Medulla oblongata (tissue), 1 donor: ENCODE measurements at regions not wholly inside any gene's neighbourhood (a gene's known extent, or its start where the extent isn't known, plus 50 kb on each side); places are given as distances from the start of the nearest gene placed in this dataset.

Source experiments
- DNase-seq: peaks from one replicate; pipeline ENCODE4 v3.0.0-alpha.2; 2015; ENCODE audit errors: extremely low spot score

DNA sequence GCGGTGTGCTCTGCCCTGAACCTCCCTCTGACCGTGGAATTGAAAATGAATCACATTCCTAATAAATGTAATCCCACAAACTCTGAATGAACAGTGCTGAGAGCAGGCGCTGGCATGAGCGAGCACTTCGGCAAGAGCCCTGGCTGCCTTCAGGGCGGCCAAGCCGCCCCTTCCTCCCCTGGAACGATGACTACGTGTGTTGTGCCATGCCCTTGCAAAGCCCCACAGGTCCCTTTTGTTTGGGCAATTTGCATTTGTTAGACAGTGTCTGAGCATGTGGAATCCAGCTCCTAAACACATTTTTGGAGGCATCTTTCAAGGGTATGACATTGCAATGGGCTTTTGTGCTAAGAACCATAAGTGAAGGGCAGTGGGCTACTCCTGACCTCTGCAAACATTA is 95.6 kb upstream of the MKI67 start:
- DNase-seq: no peak

DNA sequence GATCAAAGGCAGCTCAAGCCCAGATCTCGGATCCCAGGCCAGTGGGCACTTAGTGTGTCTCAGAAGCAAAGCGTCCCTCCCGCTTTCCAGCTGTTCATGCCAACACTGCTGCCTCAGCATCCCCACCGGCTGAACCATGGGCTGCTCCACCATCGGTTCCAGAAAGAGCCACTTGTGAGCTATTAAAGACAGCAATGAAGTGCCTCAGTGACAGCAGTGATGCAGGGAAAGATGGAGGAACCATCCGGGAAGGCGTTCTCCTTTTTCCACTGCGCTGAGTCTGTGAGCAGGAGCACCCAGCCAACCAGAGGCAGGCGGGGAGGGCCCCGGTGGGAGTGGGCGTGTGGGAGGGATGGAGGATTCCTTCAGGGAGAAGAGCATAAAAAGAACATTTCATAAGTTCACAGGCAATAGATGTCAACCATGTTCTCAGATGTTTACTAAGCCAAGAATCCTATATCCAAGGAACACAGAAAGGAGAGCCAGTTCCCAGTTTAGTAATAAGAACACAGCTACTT is 96.2 kb upstream of the MKI67 start:
- no peak for DNase-seq

DNA sequence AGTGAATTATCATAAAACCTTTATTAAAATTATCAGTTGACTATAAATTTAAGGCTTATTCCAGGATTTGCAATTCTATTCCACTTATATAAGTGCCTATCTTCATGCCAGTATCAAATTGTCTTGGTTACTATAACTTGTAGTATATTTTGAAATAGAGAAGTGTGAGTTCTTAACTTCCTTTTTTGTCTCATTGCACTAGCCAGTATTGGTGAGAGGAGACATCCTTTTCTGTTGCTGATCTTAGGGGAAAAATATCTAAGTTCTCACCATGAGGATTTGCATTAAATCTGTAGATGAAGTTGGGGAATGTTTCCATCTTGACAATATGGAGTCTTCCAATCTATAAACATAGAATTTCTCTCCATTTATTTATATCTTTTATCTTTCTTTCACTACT is 104.2 kb upstream of the MKI67 start:
- no peak for DNase-seq

DNA sequence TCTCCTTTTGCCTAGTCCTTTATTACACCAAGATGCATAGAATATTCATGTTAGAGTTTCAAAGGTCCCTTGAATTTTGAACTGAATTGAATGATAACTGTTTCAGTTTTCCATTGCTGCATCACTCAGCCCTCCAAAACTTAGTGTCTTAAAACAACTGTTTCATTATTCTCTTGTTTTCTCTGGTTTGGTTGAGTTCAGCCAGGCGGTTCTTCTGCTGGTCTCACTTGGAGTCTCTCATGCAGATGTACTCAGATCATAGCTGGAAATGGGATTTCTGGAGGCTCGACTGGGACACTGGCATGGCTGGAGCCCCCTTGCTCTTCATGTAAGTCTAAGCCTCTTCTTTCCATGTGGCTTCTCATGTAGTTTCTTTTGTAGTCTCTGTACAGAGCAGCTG is 107.2 kb upstream of the MKI67 start:
- DNase-seq: no peak

DNA sequence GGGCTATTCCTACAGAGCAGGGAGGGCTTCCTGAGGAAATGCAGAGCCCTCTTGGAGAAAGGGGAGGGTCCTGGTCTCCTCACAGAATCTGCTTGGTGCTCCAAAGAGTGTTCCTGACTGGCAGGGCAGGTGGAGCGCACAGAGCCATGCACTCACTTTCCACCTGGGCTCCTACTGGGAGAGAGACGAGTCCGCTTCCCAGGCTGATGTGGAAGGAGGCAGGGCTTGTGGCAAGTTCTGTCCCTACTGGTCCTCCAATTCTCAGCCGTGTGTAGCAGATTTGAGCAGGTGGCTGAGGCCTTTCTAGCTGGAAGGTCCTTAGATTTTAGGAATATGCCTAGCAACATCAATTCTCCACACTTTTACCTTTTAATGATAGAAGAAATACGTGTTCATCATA is 111.5 kb upstream of the MKI67 start:
- no peak for DNase-seq

DNA sequence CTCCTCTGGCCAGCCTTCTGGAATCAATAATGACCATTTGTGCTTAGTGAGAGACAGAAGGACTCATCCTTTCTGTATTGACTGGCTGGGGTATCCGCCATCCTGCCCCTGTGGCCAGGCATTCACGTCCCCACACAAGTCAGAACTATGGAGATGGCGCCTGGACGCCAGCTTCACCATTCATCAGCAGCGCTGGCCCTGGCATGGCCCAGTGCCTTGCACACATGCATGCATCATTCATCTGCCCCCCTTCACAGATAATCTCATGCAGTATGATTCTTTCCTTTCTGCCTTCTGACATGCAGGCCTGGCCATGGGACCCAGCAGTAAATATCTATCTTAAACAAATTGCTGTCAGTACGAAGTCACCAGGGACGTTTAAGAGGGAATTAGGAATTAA is 114.8 kb upstream of the MKI67 start:
- no peak for DNase-seq

DNA sequence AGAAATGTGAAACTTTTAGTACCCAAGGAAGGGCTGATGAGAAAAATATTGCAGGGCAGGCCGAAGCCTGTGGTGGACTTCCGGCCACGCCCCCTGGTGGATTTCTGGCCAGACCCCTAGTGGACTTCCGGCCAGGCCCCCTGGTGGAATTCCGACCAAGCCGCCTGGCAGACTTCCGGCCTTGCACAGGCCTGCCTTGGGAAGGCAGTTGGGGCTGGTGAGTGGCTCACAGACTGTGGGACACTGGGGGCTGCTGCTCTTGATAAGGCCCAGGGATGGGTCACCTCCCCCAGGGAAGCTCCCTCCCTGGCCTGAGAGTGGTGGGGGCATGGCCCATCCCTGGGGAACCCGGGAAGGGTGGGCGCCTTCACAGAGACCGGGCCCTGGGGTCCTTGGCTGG is 116.4 kb upstream of the MKI67 start:
- no peak for DNase-seq

DNA sequence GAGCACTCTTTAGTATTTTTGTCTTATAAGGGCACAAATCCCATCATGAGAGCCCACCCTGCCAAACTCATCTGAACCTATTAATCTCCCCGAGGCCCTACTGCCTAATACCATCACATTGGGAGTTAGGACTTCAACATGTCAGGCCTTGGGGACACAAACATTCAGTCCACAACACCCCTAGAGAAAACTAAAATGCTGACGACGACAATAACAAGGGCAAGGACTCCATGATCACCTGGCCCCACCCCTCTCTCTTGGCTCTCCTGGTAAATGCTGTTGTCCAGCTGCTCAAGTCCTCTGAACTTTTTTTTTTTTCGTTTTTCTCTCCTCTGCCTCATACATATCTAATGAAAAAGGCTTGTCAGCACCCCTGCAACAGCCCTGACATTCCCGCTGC is 118.8 kb upstream of the MKI67 start:
- no peak for DNase-seq

DNA sequence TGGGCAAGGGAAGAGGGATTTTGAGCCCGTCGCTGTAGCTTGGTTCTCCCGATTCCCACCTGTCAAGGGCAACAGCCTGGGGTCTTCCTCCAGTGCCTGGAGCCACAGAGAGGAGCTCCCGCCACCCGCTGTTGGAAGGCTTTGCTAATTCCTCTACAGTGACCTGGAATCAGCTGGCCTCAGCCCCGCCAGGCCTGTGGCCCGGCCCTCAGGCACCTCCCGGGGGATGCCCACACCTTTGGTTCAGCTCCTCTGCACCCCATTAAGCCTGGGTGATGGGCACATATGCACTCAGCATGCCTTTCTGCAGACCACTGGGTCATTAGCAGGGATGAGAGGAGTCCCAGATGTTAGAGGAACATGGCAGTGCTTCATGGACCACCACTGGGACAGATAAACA is 121.4 kb upstream of the MKI67 start:
- no peak for DNase-seq

DNA sequence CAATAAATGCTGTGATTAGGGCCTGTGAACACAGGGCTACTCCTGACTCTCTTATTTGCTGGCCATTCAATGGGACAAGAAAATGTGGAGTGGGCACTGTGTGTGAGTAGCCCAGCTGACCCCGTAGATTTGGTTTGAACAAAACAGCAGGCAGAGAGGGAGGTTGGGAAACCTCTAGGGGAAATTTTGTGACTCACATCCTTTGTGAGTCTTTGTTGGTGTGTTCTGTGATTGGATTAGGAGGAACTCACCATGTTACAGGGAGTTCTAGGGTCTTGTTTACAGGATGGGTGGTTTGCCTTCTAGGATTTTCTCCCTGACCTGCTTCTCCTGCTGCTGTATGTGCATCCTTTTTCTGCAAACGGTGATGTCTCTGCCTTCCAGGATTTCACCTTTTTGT is 128.3 kb upstream of the MKI67 start:
- no peak for DNase-seq

DNA sequence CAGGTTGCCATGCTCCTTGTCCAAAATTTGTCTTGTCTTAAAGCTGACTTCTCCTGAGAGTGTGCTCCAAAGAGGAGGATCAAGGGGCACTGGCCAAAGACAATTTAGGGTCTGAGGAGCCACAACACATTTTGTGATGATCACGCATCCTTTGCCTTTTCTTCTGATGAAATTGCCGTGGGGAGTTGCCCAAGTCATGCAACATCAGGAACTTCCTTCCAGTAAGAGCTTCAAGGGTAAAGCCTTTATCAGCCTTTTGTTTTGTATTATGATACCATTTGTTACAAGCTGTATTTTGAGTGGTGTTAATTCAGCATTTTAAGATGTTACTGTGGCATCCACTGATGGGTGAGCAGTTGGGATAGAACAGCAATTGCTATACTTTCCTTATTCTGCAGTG is 131.2 kb upstream of the MKI67 start:
- no peak for DNase-seq

DNA sequence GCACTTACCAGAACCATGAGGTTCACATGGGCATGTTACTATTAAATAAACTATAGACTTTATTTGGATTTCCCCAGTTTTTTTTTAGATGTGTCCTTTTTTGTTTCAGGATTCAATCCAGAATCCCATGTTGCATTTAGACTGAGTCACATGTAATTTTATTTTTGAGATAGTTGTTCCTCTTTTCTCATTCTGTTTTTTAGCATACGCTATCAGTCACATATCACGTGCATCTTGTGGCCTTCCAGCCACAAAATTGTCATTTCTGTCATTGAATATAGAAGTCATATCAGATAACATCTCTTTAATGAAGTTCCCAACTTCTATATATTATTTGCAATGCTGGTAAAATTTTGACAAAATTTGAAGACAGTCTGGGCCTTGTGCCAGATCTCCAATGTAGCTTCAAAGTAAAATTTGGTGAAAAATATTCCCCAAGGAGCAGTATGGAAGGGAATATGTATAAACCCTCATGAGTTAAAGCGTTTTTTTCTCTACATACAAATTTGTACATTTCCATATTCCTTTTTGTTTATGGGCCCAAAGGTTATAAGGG is 132.3 kb upstream of the MKI67 start:
- no peak for DNase-seq

DNA sequence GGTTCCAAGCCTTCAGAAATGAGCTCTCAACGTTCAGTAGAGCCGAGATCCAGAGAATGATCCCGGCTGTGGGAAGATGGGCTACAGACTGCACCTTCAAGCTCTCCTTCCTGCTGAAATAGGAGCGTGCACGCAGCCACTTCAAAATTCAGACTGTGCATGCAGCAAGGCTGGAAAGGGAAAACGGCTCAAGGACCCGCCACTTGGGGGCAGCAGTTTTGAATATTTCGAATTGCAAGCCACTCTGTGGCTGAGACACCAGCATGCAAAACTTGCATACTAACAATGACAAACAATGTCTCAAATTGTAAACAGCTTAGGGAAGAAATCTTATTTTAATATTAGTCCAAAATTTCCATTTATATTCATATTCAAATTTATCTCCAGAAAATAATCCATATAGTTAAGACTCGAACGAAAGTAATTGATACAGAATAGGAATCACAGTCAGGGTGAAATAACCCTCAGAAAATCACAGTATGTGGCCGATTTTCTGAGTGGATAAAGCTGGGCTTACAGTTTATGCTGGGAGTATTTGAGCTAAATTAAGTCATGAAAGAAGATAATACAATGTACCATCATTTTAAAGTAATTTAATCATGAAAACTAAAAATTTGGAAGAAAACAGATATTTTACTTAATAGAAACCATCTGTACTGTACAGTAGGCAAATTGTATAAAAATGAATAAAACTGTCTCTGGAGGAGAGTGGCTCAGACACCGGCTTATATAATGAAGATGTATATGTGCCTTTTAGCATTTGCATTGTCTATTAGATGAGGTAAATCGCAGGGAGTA is 137.9 kb upstream of the MKI67 start:
- DNase-seq: peak; percentile 72

DNA sequence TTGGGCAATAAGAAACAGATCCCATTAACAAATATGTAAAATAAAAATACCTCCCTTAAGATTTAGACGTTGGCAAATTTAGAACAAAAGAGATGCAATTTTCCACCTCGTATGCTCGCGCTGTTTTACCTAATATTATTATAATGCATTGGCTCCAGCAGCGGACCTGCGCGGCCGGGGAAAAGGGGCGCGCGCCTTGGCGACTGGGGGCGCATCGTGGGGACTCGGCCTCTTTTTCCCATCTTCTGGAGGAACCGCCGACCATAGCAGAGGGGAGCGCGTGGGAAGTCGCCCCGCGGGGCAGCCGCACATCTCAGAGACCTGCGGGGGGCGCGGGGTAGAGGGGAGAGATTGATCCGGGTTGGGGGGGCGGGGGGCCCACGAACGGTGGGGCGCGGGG is 139.4 kb upstream of the MKI67 start:
- no peak for DNase-seq

DNA sequence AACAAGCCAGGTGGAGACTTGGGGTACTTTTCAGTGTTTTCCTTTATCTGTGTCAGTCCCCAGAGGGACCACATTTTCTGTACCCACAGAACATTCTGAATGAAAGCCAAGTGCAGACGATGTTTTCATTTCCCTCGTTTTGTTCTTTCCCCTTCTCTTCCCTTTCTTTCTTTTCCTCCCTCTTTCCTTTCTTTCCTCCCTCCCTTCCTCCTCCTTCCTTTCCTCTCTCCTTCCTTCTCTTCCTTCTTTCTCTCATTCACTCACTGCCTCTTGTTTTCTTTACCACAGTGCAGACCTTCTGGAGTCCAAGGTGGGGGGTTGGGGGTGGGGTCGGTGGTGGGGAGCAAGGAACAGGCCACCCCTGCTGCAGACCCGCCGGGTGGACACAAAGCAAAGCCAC is 141.4 kb upstream of the MKI67 start:
- no peak for DNase-seq

DNA sequence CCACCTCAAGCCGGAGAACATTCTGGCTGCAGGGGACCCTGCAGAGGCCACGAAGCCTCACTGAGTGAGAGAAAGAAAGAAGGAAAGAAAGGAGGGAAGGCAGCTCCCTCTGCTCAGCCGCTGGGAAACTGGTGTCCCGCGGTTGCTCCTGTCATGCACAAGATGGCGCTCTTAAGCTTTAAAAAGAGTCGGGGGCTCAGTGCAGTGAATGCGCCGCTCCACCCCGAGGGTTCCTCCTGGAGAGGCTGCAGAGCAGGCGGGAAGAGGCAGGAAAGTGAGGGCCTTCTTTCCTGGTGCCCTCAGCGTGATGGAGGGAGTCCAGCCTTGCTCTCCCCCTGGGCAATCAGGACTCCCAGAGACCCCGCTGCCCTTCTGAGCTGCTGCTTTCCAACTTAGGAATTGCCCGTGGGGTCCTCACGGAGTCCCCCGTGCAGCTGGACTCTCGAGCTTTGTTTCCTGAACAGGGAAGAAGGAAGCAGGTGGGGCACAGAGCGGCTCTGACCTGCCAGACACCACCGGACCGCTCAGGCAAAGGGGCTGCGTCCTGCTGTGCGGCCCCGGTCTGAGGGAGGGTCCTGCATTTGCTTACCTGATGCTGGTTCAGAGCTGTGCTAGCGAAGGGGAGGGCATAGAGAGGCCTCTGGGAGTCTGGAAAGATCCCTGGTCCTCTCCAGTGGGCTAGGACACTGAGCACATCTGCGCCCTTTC is 141.9 kb upstream of the MKI67 start:
- DNase-seq: peak; percentile 51

DNA sequence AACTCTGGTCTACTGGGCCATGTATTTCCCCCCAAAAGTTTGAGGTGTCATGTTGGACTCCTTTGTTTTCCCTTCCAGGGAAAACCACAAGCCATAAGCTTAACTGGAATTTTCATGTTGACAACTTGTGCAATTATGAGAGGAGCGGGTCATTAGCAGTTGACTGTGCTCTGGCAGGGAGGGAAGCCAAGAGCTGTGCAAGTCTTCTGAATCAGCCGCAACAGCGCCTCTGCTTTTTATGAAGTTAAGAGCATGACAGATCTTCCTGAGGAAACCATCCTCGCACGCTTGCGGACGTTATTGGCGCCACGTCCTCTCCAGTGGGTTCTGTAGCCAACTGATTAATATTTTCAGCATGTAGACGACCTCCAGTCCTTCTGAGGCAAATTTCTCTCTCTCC is 148.7 kb upstream of the MKI67 start:
- DNase-seq: peak; percentile 20

DNA sequence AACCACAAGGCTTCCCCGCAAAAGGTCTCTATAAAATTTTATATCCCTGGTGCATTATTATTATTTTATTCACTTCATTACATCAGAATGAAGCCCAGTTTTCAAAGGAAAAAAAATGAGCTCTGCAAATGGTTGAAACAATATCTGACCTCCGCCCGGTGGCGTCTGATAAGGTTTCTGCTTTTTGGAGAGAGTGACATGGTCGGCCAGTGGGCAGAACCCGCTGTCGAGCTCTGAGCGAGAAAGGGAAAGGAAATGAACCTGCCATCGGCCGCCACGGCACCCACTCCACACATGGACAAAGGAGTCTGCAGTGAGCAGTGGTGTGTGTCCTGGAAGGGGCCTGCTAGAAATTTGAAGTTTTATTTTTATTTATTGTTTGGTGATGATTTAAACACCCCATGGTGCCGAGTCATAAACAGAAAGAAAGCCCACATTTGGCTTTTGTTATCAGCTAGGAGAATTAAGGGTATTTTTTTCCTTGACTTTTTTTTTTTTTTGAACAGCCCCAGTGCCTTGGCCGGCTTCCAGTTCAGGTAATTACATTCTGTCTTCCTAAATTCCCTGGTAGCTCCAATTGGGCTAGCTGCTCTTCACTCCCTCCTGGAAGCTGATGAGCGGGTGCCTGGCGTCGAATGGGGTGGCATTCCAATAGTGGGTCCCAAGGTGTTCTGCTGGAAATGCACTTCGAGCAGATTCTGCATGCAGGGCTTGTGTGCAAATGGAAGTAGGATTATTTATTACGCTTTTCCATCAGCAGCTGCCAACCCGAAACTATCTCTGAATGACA is 149.4 kb upstream of the MKI67 start:
- no peak for DNase-seq

DNA sequence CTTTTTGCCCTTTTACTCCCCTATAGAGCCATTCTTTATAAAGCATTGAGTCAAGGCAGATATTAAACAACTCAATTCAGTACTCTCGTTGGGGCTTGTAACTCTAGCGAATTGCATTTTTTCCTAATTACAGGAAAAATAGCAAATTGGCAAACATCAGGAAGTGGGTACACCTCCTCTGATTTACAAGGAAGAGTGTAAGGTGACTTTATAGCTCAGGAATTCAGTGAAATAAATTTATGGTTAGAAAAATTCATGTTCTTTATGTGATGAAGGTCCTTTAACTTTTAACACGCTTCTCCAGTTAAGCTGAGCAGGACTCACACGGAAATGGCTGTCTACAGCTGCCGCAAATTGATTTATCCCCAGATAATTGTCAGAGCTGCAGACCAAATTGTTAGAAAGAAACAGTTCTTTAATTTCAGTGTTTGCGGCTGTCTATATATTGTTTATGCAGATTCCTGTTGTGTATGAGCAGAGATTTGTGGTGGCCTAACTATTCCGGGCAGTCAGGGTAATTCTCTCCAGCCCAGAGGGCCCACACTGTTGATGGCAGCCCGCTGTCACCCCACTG is 151.1 kb upstream of the MKI67 start:
- no peak for DNase-seq

DNA sequence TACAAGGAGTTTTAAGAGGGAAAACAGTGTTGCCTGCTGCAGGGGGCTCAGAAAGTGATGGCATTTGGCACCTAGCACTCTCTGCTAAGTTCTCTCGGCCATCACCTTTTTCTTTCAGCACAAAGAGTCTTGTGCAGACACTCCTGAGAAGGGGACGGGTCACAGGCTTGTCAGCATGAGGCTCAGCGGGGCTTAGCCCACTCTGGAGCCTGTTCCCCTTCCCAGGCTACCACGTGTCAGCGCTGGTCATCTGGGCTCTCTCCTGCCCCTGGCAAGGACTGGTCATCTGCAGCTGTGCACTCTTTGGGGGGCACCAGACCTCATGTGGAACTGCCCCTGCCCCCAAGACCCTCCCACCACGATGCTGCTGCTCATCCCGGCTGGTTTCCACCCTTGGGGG is 152.1 kb upstream of the MKI67 start:
- DNase-seq: no peak

DNA sequence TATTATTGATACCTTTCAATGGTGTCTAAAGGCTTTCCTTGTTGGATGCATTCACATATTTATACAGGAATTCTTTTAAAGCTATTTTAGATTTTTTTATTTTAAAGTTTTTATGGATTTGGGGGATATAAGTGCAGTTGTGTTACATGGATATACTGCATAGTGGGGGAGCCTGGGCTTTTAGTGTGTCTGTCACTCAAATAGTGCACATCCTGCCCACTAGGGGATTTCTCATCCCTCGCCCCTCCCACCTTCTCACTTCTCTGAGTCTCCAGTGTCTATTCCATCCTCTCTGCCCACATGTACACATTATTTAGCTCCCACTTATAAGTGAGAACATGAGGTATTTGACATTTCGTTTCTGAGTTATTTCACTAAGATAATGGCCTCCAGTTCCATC is 154.0 kb upstream of the MKI67 start:
- no peak for DNase-seq

DNA sequence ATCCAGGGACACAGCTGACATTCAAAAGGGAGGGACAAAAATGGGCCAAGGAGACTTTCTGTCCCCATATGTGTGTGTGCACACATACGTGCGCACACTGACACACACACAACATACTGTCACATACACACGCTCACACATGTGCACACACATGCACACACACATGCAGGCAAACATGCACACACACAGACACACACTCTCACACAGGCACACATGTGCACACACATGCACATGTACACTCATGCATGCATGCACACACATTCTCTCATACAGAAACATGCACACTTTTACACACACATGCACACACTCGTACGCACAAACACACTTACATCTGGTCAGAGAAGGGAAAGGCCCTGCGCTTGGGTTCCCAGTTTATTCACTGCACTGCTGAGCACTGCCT is 155.1 kb upstream of the MKI67 start:
- no peak for DNase-seq
